HT-29 (cell line): ENCODE measurements at regions not wholly inside any gene's neighbourhood (a gene's known extent, or its start where the extent isn't known, plus 50 kb on each side); places are given as distances from the start of the nearest gene placed in this dataset.

Experiments
- DNase-seq: peaks from one replicate; pipeline ENCODE4 v3.0.0-alpha.2; 2015; ENCODE audit warnings: low spot score

GRCh38 chr3:194967151-194968117 lies 281.8 kb downstream of the FAM43A start:
- no peak for DNase-seq

- no peak for DNase-seq
Observed at GRCh38 chr3:194970066-194970465, 284.4 kb downstream of the FAM43A start.

- no peak for DNase-seq
Observed at GRCh38 chr3:194971009-194971408, 285.3 kb downstream of the FAM43A start.

- no peak for DNase-seq
Observed at GRCh38 chr3:194971965-194972364, 286.3 kb downstream of the FAM43A start.

GRCh38 chr3:194972641-194973040 lies 287.0 kb downstream of the FAM43A start:
- DNase-seq = no peak

GRCh38 chr3:194973366-194974000 lies 287.8 kb downstream of the FAM43A start:
- no peak for DNase-seq

GRCh38 chr3:194974468-194975135 lies 288.9 kb downstream of the FAM43A start:
- no peak for DNase-seq

- DNase-seq = no peak
Observed at GRCh38 chr3:194976049-194976451, 290.4 kb downstream of the FAM43A start.

GRCh38 chr3:194976874-194977273 lies 291.2 kb downstream of the FAM43A start:
- DNase-seq = no peak

- DNase-seq = no peak
Observed at GRCh38 chr3:194977356-194977755, 291.7 kb downstream of the FAM43A start.

GRCh38 chr3:194979173-194979572 lies 291.8 kb downstream of the XXYLT1 start:
- DNase-seq = no peak

GRCh38 chr3:194982472-194982871 lies 288.5 kb downstream of the XXYLT1 start:
- DNase-seq = no peak

GRCh38 chr3:194983121-194983520 lies 287.8 kb downstream of the XXYLT1 start:
- DNase-seq = no peak

GRCh38 chr3:194983620-194984019 lies 287.3 kb downstream of the XXYLT1 start:
- no peak for DNase-seq

- no peak for DNase-seq
Observed at GRCh38 chr3:194984066-194984465, 286.9 kb downstream of the XXYLT1 start.

- DNase-seq = no peak
Observed at GRCh38 chr3:194984622-194985021, 286.3 kb downstream of the XXYLT1 start.

GRCh38 chr3:194985031-194985578 lies 285.9 kb downstream of the XXYLT1 start:
- DNase-seq = peak; percentile 90

GRCh38 chr3:194986208-194987043 lies 284.5 kb downstream of the XXYLT1 start:
- DNase-seq = no peak

- DNase-seq = no peak
Observed at GRCh38 chr3:194987571-194988494, 283.1 kb downstream of the XXYLT1 start.
